IPS-20b (cell line): ENCODE measurements at regions not wholly inside any gene's neighbourhood (a gene's known extent, or its start where the extent isn't known, plus 50 kb on each side); places are given as distances from the start of the nearest gene placed in this dataset.
"Not testable (repeated sequence)": the region's sequence is repeated elsewhere in the genome, so short reads cannot be mapped to it uniquely, and the experiment has no call there.

Source experiments
- H3K27ac ChIP-seq: one replicate; pipeline ENCODE4 v1.5.1; 2013; ENCODE audit warnings: low read length
- H3K27me3 ChIP-seq: 2 replicates; pipeline ENCODE4 v1.6.1; 2013; ENCODE audit warnings: mild to moderate bottlenecking, low read length, inconsistent platforms; ENCODE audit not compliant: insufficient read depth
- H3K36me3 ChIP-seq: 2 replicates; pipeline ENCODE4 v1.6.1; 2013; ENCODE audit warnings: low read depth, mild to moderate bottlenecking, inconsistent platforms, low read length, moderate library complexity; ENCODE audit not compliant: insufficient read depth
- H3K4me1 ChIP-seq: 2 replicates; pipeline ENCODE4 v1.6.1; 2013; ENCODE audit warnings: mild to moderate bottlenecking, control low read depth, inconsistent platforms, low read length, moderate library complexity; ENCODE audit not compliant: insufficient read depth
- H3K4me3 ChIP-seq: 2 replicates; pipeline ENCODE4 v1.5.1; 2013; ENCODE audit warnings: mild to moderate bottlenecking, low read length, inconsistent platforms
- H3K9ac ChIP-seq: 2 replicates; pipeline ENCODE4 v1.6.1; 2013; ENCODE audit warnings: low read depth, mild to moderate bottlenecking, inconsistent platforms, low read length, moderate library complexity
- H3K9me3 ChIP-seq: 2 replicates; pipeline ENCODE4 v1.6.1; 2013; ENCODE audit warnings: mild to moderate bottlenecking, low read depth, low read length, inconsistent platforms; ENCODE audit not compliant: insufficient read depth

DNA sequence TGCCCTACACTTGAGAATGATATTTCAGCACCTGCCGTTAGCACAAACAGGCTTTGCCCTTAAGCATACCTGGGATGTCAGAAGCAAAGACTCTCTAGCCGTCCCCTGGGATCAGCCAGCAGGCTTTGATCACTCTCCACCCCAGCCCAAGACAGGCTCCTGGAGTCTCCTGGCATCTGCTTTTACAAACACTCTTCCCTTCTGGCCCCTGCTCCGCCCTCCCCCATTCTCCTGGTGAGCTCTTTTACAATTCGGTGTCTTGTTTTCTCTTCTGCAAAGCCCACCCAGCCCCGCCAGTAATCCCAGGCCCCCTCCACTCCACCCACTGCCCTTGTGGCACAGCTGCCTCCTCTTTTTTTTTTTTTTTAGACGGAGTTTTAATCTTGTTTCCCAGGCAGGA, 50.4 kb downstream of the KATNIP start:
- H3K4me1 ChIP-seq, result peaks cover 16% of the 10 kb centered on the region
- no peaks in the 10 kb centered on the region for H3K27me3 ChIP-seq
- H3K27ac ChIP-seq, result no peak overlapping the region
- H3K36me3 ChIP-seq, result no peaks in the 10 kb centered on the region
- H3K9ac ChIP-seq, result peak overlapping the region; percentile 5; the same call in 1 of the 2 replicates
- no peak overlapping the region for H3K4me3 ChIP-seq
- H3K9me3 ChIP-seq, result no peaks in the 10 kb centered on the region

- H3K36me3 ChIP-seq, result no peaks in the 10 kb centered on the region
- no peak overlapping the region for H3K9ac ChIP-seq
- no peak overlapping the region for H3K4me3 ChIP-seq
- H3K9me3 ChIP-seq, result no peaks in the 10 kb centered on the region
- H3K27me3 ChIP-seq, result no peaks in the 10 kb centered on the region
- peaks cover 16% of the 10 kb centered on the region for H3K4me1 ChIP-seq
- no peak overlapping the region for H3K27ac ChIP-seq
Observed at GRCh38 chr16:27602103-27602502, 52.2 kb downstream of the KATNIP start.

GRCh38 chr16:27605500-27606106, 55.7 kb downstream of the KATNIP start:
- H3K9me3 ChIP-seq, H3K27me3 ChIP-seq, H3K9ac ChIP-seq, H3K27ac ChIP-seq, H3K4me3 ChIP-seq, H3K36me3 ChIP-seq, H3K4me1 ChIP-seq: not testable (repeated sequence)

GRCh38 chr16:27611340-27611739, 61.4 kb downstream of the KATNIP start:
- H3K4me1 ChIP-seq, result no peaks in the 10 kb centered on the region
- no peaks in the 10 kb centered on the region for H3K36me3 ChIP-seq
- H3K9ac ChIP-seq, result no peak overlapping the region
- no peak overlapping the region for H3K4me3 ChIP-seq
- no peaks in the 10 kb centered on the region for H3K9me3 ChIP-seq
- H3K27ac ChIP-seq, result no peak overlapping the region
- no peaks in the 10 kb centered on the region for H3K27me3 ChIP-seq

GRCh38 chr16:27613238-27613791, 63.4 kb downstream of the KATNIP start:
- H3K4me3 ChIP-seq, result no peak overlapping the region
- H3K27me3 ChIP-seq, result no peaks in the 10 kb centered on the region
- H3K4me1 ChIP-seq, result no peaks in the 10 kb centered on the region
- H3K36me3 ChIP-seq, result no peaks in the 10 kb centered on the region
- no peaks in the 10 kb centered on the region for H3K9me3 ChIP-seq
- no peak overlapping the region for H3K27ac ChIP-seq
- no peak overlapping the region for H3K9ac ChIP-seq

GRCh38 chr16:27617665-27618064, 67.7 kb downstream of the KATNIP start:
- H3K36me3 ChIP-seq, result no peaks in the 10 kb centered on the region
- H3K27ac ChIP-seq, result no peak overlapping the region
- H3K9ac ChIP-seq, result no peak overlapping the region
- no peaks in the 10 kb centered on the region for H3K9me3 ChIP-seq
- H3K4me1 ChIP-seq, result no peaks in the 10 kb centered on the region
- no peaks in the 10 kb centered on the region for H3K27me3 ChIP-seq
- H3K4me3 ChIP-seq, result no peak overlapping the region

DNA sequence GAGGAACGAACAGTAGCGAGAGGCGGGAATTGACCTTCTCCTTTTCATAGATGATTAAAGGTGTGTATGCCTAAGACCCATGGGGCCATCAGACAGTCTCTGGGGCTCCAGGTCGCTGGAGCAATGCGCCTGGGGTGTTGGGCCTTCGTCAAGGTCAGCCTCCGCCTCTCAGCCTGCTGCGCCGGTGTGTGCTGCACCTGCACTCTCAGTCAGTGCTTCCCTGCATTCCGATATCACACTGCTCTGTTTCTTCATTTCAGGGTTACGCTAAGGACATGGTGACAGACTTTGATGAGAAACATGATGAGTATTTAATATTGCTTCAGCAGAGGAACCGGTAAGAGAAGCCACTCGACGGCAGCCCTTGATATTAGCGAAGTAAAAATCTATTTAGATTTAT, 68.2 kb downstream of the KATNIP start:
- Histone ChIP-seq H3K9me3 (no peaks in the 10 kb centered on the region), H3K4me3 (no peak overlapping the region), H3K27me3 (no peaks in the 10 kb centered on the region), H3K36me3 (no peaks in the 10 kb centered on the region), H3K4me1 (no peaks in the 10 kb centered on the region), H3K9ac (no peak overlapping the region), H3K27ac (no peak overlapping the region)

GRCh38 chr16:27618606-27619327, 68.8 kb downstream of the KATNIP start:
- H3K9ac ChIP-seq, result no peak overlapping the region
- no peaks in the 10 kb centered on the region for H3K4me1 ChIP-seq
- H3K27me3 ChIP-seq, result no peaks in the 10 kb centered on the region
- H3K4me3 ChIP-seq, result no peak overlapping the region
- no peak overlapping the region for H3K27ac ChIP-seq
- no peaks in the 10 kb centered on the region for H3K36me3 ChIP-seq
- no peaks in the 10 kb centered on the region for H3K9me3 ChIP-seq

DNA sequence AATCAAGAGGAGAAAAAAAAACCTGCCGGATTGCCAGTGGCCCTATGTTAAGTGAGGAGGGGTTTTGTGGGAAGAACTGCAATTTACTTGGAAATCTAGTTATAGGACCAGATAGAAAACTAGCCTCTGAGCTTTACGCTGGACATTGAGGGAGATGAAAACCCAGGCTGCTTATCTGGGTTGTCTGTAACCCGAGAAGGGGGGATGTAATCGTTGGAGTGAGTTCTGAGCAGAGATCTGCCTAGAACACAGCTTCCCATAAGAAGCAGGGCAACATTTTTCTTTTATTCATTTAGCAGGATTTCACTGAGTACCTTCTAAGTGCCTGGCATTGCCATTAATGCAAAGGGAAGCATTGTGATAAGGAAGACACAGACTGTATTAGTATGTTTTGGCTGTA, 70.6 kb downstream of the KATNIP start:
- Histone ChIP-seq H3K36me3 (no peaks in the 10 kb centered on the region), H3K27ac (no peak overlapping the region), H3K9ac (no peak overlapping the region), H3K27me3 (no peaks in the 10 kb centered on the region), H3K4me3 (no peak overlapping the region), H3K4me1 (no peaks in the 10 kb centered on the region), H3K9me3 (no peaks in the 10 kb centered on the region)

DNA sequence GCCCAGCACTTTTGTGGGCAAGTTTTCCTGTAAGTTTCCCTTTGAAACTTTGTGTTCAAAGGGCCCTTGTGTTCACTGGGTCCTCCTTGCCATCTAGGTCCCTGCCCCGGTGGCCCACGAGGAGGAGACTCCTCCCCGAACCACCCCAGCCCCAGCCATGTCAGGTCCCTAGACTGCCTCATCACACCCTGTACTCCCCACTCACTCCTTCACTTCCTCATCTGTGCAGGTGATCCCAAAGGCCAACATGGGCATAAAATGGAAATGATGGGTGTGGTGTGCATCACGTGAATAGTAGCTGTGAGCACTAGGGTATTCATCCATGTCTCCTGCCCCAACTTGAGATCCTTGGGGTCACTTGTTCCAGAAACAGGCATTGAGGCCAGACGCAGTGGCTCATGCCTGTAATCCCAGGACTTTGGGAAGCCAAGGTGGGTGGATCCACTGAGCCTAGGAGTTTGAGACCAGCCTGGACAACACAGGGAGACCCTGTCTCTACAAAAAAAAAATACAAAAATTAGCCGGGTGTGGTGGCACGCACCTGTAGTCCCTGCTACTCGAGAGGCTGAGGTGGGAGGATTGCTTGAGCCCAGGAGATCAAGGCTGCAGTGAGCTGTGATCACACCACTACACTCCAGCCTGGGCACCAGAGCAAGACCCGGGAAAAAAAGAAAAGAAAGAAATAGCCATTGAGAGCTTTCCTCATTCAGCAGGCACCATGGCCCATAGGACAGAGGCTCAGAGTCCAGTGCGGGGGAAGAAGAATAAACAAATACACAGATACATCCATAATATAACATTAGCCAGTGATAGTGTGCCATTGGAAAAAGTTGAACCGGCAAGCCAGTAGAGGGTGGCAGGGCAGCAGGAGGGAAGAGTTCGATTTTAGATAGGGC, 74.5 kb downstream of the KATNIP start:
- H3K27ac ChIP-seq, result no peak overlapping the region
- no peaks in the 10 kb centered on the region for H3K9me3 ChIP-seq
- H3K36me3 ChIP-seq, result no peaks in the 10 kb centered on the region
- no peaks in the 10 kb centered on the region for H3K27me3 ChIP-seq
- H3K9ac ChIP-seq, result no peak overlapping the region
- H3K4me3 ChIP-seq, result no peak overlapping the region
- no peaks in the 10 kb centered on the region for H3K4me1 ChIP-seq

GRCh38 chr16:27625050-27625697, 75.2 kb downstream of the KATNIP start:
- no peaks in the 10 kb centered on the region for H3K9me3 ChIP-seq
- H3K27me3 ChIP-seq, result no peaks in the 10 kb centered on the region
- H3K4me3 ChIP-seq, result no peak overlapping the region
- H3K4me1 ChIP-seq, result no peaks in the 10 kb centered on the region
- H3K9ac ChIP-seq, result no peak overlapping the region
- H3K27ac ChIP-seq, result no peak overlapping the region
- no peaks in the 10 kb centered on the region for H3K36me3 ChIP-seq
